G401.6 (cell line): ENCODE measurements at regions not wholly inside any gene's neighbourhood (a gene's known extent, or its start where the extent isn't known, plus 50 kb on each side); places are given as distances from the start of the nearest gene placed in this dataset.

ENCODE experiments used
- FAIRE-seq: peaks from 2 replicates; lab custom pipeline; 2012; peaks lifted over from hg19 to GRCh38; lab: Jason Lieb, UNC

- no peak for FAIRE-seq
Measured at GRCh38 chr2:220998156-220998555, 573.9 kb downstream of the EPHA4 start.

- FAIRE-seq, result no peak
Measured at GRCh38 chr2:220999356-220999755, 572.7 kb downstream of the EPHA4 start.

GRCh38 chr2:221001381-221001801, 570.7 kb downstream of the EPHA4 start:
- no peak for FAIRE-seq

- FAIRE-seq, result no peak
Measured at GRCh38 chr2:221002101-221002685, 569.9 kb downstream of the EPHA4 start.

GRCh38 chr2:221005338-221005737, 566.8 kb downstream of the EPHA4 start:
- FAIRE-seq, result no peak

DNA sequence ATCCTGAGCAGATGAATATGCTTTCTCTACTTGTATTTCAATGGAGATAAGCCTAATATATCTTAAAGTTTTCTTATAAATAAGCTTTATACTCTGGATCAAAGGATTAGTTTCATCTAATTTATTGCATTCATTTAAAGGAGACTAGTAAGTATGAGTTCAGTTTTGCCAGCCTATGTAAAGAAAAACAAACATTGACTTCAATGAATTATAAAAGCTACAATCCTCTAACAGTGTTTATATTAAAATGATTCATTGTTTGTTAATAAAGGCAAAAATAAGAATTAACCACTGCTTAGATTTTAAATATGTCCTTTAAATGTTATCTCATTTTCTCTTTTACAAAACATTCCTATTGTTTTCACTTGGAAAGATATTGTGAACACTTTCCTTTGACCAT, 566.0 kb downstream of the EPHA4 start:
- no peak for FAIRE-seq

- FAIRE-seq, result no peak
Measured at GRCh38 chr2:221016551-221016950, 555.6 kb downstream of the EPHA4 start.

DNA sequence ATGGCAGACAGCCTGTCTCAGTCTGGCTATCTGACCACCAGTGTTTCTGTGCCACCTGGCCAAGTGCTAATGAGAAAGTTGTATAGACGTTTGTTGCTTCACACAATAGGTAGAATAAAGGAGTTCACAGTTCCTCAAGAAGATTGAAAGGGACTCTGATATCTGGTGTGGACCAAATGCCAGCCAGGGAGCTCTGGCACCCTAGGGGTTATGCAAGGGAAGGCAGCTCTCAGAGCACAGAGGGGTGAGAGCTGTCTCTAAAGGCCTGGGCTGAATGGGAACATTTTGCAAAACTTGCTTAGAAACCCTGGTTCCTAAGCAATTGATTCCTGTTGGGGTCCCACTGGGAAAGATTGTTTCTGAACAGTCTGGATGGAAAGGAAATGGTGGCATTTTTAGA, 553.8 kb downstream of the EPHA4 start:
- FAIRE-seq, result no peak

GRCh38 chr2:221019668-221020067, 552.4 kb downstream of the EPHA4 start:
- no peak for FAIRE-seq

- FAIRE-seq, result no peak
Measured at GRCh38 chr2:221022554-221022953, 549.5 kb downstream of the EPHA4 start.

DNA sequence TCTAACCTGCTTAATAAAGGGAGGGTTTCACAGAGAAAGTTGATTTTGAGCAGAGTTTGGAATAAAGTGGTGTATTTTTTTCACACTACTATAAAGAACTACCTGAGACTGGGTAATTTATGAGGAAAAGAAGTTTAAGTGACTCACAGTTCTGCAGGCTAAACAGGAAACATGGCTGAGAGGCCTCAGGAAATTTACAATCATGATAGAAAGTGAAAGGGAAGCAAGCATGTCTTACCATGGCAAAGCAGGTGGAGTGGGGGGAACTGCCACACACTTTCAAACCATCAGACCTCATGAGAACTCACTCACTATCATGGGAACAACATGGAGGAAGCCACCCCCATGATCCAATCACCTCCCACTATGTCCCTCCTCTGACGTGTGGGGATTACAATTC, 546.7 kb downstream of the EPHA4 start:
- no peak for FAIRE-seq

DNA sequence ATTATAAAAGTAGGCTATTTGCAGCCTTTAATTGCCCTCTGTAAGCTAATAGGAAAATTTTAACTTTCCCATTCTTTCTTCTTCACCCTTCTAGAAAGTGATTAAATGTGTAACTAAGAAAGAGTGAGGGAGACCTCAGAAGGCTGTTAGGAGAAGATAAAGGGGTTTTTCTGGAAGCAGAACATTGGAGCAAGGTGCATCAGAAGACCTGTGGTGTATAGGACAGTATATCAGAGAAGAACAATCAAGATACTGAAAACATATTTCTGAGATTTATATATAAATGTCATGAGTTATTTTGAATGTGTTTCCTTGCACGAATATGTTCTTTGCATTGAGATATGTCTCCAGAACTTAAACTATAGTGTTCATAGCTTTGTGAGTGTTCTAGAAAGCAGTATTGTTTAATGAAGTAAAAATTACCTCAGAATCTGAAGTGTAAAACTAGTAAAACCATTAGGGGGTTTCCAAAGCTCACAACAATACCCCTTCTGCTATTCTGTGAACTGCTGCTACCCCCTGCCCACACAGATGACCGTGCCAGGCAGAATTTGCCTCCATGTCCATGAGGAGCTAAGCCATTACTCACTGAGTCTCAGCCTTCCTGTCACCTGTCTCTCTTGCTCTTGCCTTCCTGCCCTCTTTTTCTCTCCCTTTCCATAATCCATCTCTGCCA, 537.9 kb downstream of the EPHA4 start:
- FAIRE-seq, result no peak

GRCh38 chr2:221034973-221035372, 537.1 kb downstream of the EPHA4 start:
- no peak for FAIRE-seq

- no peak for FAIRE-seq
Measured at GRCh38 chr2:221042926-221043325, 529.2 kb downstream of the EPHA4 start.

DNA sequence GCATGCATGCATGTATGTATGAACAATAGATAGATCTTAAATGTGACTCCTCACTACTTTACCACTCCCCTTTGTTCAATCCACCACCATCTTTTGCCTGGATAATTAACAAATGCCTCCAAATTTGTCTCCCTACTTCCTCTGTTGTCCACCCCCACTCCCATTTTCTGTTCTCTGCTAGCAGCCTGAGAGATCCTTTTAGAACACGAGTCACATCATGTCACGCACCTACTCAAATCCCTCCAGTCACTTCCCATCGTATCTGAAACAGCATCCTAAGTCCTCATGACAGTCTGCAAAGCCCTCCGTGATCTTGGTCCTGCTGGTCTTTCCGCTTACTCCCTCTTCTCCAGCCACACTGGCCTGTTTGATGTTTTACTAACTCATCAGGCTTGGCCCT, 527.3 kb downstream of the EPHA4 start:
- FAIRE-seq, result no peak

- no peak for FAIRE-seq
Measured at GRCh38 chr2:221050020-221050795, 521.9 kb downstream of the EPHA4 start.

- no peak for FAIRE-seq
Measured at GRCh38 chr2:221051162-221051561, 520.9 kb downstream of the EPHA4 start.

DNA sequence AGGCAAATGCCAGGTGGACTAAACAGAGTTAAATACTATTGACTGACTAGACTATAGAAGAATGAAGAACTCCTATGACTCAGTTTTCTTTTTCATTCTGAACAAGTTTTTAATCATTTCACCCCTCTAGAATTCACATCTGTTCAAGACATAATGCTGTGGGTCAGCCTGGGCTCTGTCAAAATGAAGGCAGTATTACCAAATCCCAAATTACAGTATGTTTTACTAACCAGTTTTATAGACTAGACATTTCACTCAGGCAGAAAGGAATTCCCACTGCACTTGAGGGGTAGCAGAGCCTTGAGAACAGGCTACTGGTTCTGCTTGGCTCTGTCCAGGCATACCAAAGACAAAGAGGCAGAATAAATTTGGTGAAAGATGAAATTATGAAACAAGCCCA, 511.7 kb downstream of the EPHA4 start:
- FAIRE-seq, result no peak

DNA sequence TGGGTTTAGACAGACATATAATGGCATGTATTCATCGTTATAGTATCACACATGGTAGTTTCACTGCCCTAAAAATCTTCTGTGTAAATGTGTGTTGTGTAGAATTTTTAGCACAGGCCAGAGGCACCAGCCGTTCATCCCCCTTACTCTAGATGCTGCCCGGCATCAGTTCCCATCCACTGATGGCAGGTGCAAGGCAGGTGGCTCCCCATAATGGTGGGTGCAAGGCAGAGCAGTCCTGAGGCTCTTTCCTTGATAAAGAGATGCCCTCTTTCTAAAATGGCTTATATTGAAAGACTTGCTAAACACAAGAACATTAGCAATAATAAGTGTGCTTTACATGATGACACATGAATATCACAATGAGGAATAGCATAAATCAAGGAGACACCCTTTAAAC, 508.5 kb downstream of the EPHA4 start:
- no peak for FAIRE-seq

DNA sequence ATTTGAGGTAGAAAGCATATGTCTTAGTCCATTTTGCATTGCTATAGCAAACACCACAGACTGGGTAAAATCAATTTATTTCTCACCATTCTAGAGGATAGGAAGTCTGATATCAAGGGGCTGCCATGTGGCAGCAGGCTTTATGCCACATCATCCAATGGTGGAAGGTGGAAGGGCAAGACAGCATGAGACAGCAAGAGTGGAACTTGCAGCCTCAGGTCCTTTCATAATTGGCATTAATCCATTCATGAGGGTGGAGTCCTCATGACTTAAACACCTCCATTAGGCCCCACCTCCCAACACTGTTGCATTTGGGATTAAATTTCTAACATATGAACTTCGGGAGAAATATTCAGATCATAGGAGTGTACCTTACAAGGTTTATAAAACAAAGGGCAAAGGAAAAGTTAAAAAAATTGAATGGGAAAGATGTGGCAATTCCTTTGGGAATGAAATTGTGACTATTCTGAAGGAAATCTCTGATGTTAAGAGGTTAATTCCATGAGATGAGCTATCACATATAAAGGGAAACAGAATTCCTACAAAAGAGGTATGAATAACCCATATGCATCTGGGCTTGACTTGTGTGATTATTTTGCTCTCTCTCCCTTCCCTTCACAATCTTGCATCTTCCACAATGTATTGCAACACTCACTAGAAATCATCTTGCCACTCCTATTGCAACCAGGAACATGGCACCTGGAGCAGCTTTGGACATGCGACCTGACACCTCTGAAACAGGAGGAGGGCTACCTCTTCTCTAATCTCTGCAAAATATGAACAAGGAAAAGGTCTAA, 507.8 kb downstream of the EPHA4 start:
- FAIRE-seq, result no peak

DNA sequence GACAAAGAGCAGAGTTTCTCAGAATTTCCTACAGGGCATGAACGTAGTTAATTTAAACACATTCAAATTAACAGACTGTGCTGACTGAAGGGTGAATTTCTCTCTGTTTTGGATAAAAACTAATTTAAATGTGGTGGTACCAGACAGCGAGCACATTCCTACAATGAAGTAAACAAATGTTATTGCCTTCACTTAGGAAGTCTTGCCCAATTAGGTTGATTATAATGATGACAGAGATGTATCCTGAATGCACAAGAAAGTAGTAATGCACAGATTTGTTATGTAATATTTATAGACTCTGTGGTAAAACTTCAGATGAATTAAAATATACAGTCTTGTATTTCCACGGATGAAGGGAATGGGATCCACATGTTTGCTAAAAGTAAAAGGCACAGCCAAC, 507.2 kb downstream of the EPHA4 start:
- no peak for FAIRE-seq

DNA sequence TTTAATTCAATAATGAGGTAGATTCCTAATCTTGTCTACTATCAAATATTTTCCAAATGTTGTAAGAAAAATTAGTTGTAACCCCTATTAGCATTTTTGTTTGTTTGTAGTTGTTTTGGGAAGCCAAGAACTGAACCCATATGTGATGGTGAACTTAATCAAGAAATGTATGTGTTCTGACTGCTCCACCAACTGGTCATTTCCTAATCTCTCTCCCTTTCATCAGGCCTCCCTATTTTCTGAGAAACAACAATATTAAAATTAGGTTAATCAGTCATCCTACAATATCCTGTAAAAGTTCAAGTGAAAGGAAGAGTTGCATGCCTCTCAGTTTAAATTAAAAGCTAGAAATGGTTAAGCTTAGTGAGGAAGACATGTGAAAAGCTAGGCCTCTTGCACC, 504.0 kb downstream of the EPHA4 start:
- no peak for FAIRE-seq

- FAIRE-seq, result no peak
Measured at GRCh38 chr2:221070106-221070505, 502.0 kb downstream of the EPHA4 start.
